Activated naive CD4-positive, alpha-beta T cell treated with anti-CD3 and anti-CD28 coated beads for 36 hours (primary cell): ENCODE measurements at regions not wholly inside any gene's neighbourhood (a gene's known extent, or its start where the extent isn't known, plus 50 kb on each side); places are given as distances from the start of the nearest gene placed in this dataset.
"Not testable (repeated sequence)": the region's sequence is repeated elsewhere in the genome, so short reads cannot be mapped to it uniquely, and the experiment has no call there.

ENCODE experiments used
- CTCF ChIA-PET: fragments of 350-600 bp; sonication (Branson Sonifier 250); formaldehyde crosslinking; loops from one replicate; lab custom pipeline; 2021; ENCODE audit warnings: antibody characterized with exemption; lab: Charles Lee
- DNase-seq: peaks from one replicate; pipeline ENCODE4 v3.0.0-alpha.2; 2020
- H3K27ac Mint-ChIP-seq: one replicate; pipeline ENCODE4 v1.8.0; 2021; ENCODE audit warnings: mild to moderate bottlenecking, mixed read lengths
- H3K27me3 Mint-ChIP-seq: one replicate; pipeline ENCODE4 v1.8.0; 2021; ENCODE audit warnings: low read depth, mixed read lengths
- H3K36me3 Mint-ChIP-seq: one replicate; pipeline ENCODE4 v1.8.0; 2021; ENCODE audit warnings: low read depth, mixed read lengths
- H3K4me1 Mint-ChIP-seq: one replicate; pipeline ENCODE4 v1.8.0; 2021; ENCODE audit warnings: low read depth, mixed read lengths
- H3K4me3 Mint-ChIP-seq: one replicate; pipeline ENCODE4 v1.8.0; 2021; ENCODE audit warnings: mild to moderate bottlenecking, moderate library complexity, mixed read lengths
- H3K9me3 Mint-ChIP-seq: one replicate; pipeline ENCODE4 v1.8.0; 2021; ENCODE audit warnings: mixed read lengths
- intact Hi-C: fragments of 100-400 bp; cut with micrococcal nuclease; formaldehyde crosslinking; loops from one replicate; pipeline ENCODE4 v1.15.1; 2023

- H3K36me3 Mint-ChIP-seq, result no peaks in the 10 kb centered on the region
- no peak overlapping the region for H3K27ac Mint-ChIP-seq
- CTCF ChIA-PET, result no interaction called here
- no peak overlapping the region for H3K4me3 Mint-ChIP-seq
- H3K9me3 Mint-ChIP-seq, result no peaks in the 10 kb centered on the region
- H3K4me1 Mint-ChIP-seq, result no peaks in the 10 kb centered on the region
- no peaks in the 10 kb centered on the region for H3K27me3 Mint-ChIP-seq
- intact Hi-C loops, result no loop called here
- DNase-seq, result no peak
Measured at GRCh38 chr1:87983841-87984240, 655.2 kb downstream of the LMO4 start.

GRCh38 chr1:87985071-87985470, 656.4 kb downstream of the LMO4 start:
- Mint-ChIP-seq H3K4me3 (no peak overlapping the region), H3K4me1 (no peaks in the 10 kb centered on the region), H3K27me3 (no peaks in the 10 kb centered on the region), H3K9me3 (no peaks in the 10 kb centered on the region), H3K36me3 (no peaks in the 10 kb centered on the region), H3K27ac (no peak overlapping the region)
- intact Hi-C loops, result no loop called here
- CTCF ChIA-PET, result interaction anchor here (0.6 kb wide), 1 partner anchor 354 kb away, joined by 3 read pairs; no protein-coding TSS in a partner anchor
- no peak for DNase-seq

GRCh38 chr1:87986130-87986866, 657.6 kb downstream of the LMO4 start:
- intact Hi-C loops, result no loop called here
- no peaks in the 10 kb centered on the region for H3K9me3 Mint-ChIP-seq
- no peak overlapping the region for H3K4me3 Mint-ChIP-seq
- H3K27ac Mint-ChIP-seq, result no peak overlapping the region
- no peak for DNase-seq
- H3K36me3 Mint-ChIP-seq, result no peaks in the 10 kb centered on the region
- no peaks in the 10 kb centered on the region for H3K27me3 Mint-ChIP-seq
- no peaks in the 10 kb centered on the region for H3K4me1 Mint-ChIP-seq
- CTCF ChIA-PET, result interaction anchor here (0.6 kb wide), 1 partner anchor 76 kb away, joined by 3 read pairs; no protein-coding TSS in a partner anchor

GRCh38 chr1:87989346-87989745, 660.7 kb downstream of the LMO4 start:
- H3K4me3 Mint-ChIP-seq, result no peak overlapping the region
- DNase-seq, result no peak
- no peaks in the 10 kb centered on the region for H3K36me3 Mint-ChIP-seq
- H3K27ac Mint-ChIP-seq, result no peak overlapping the region
- intact Hi-C loops, result no loop called here
- H3K9me3 Mint-ChIP-seq, result no peaks in the 10 kb centered on the region
- no peaks in the 10 kb centered on the region for H3K27me3 Mint-ChIP-seq
- CTCF ChIA-PET, result no interaction called here
- no peaks in the 10 kb centered on the region for H3K4me1 Mint-ChIP-seq

GRCh38 chr1:87992536-87992935, 663.9 kb downstream of the LMO4 start:
- H3K9me3 Mint-ChIP-seq, H3K27ac Mint-ChIP-seq, H3K4me3 Mint-ChIP-seq, H3K36me3 Mint-ChIP-seq, intact Hi-C loops, CTCF ChIA-PET, H3K4me1 Mint-ChIP-seq, DNase-seq, H3K27me3 Mint-ChIP-seq: not testable (repeated sequence)

- H3K4me1 Mint-ChIP-seq, result no peaks in the 10 kb centered on the region
- H3K9me3 Mint-ChIP-seq, result no peaks in the 10 kb centered on the region
- no peaks in the 10 kb centered on the region for H3K27me3 Mint-ChIP-seq
- intact Hi-C loops, result no loop called here
- no peak overlapping the region for H3K4me3 Mint-ChIP-seq
- CTCF ChIA-PET, result no interaction called here
- no peaks in the 10 kb centered on the region for H3K36me3 Mint-ChIP-seq
- no peak overlapping the region for H3K27ac Mint-ChIP-seq
- no peak for DNase-seq
Measured at GRCh38 chr1:87993051-87993450, 664.4 kb downstream of the LMO4 start.

- intact Hi-C loops, result no loop called here
- Mint-ChIP-seq H3K9me3 (no peaks in the 10 kb centered on the region), H3K4me1 (no peaks in the 10 kb centered on the region), H3K4me3 (no peak overlapping the region), H3K27ac (no peak overlapping the region), H3K36me3 (no peaks in the 10 kb centered on the region), H3K27me3 (peaks cover 2% of the 10 kb centered on the region)
- CTCF ChIA-PET, result no interaction called here
- DNase-seq, result no peak
Measured at GRCh38 chr1:87999852-88000251, 671.2 kb downstream of the LMO4 start.

- CTCF ChIA-PET, result no interaction called here
- H3K36me3 Mint-ChIP-seq, result no peaks in the 10 kb centered on the region
Measured at GRCh38 chr1:88001460-88001859, 672.8 kb downstream of the LMO4 start.

GRCh38 chr1:88003255-88003654, 674.6 kb downstream of the LMO4 start:
- peaks cover 2% of the 10 kb centered on the region for H3K27me3 Mint-ChIP-seq
- no peak for DNase-seq
- no peaks in the 10 kb centered on the region for H3K4me1 Mint-ChIP-seq
- CTCF ChIA-PET, result no interaction called here
- no peak overlapping the region for H3K27ac Mint-ChIP-seq
- no peak overlapping the region for H3K4me3 Mint-ChIP-seq
- H3K36me3 Mint-ChIP-seq, result no peaks in the 10 kb centered on the region
- intact Hi-C loops, result no loop called here
- no peaks in the 10 kb centered on the region for H3K9me3 Mint-ChIP-seq

More at GRCh38 chr1:88001460-88001859, 672.8 kb downstream of the LMO4 start:
- Mint-ChIP-seq H3K27me3 (peaks cover 2% of the 10 kb centered on the region), H3K9me3 (no peaks in the 10 kb centered on the region), H3K4me3 (no peak overlapping the region), H3K27ac (no peak overlapping the region), H3K4me1 (no peaks in the 10 kb centered on the region)
- intact Hi-C loops, result no loop called here
- no peak for DNase-seq

GRCh38 chr1:88009916-88010315, 674.2 kb upstream of the PKN2 start:
- Mint-ChIP-seq H3K9me3 (no peaks in the 10 kb centered on the region), H3K4me3 (no peak overlapping the region), H3K27ac (no peak overlapping the region), H3K36me3 (no peaks in the 10 kb centered on the region), H3K27me3 (peaks cover 9% of the 10 kb centered on the region), H3K4me1 (no peaks in the 10 kb centered on the region)
- CTCF ChIA-PET, result no interaction called here
- DNase-seq, result no peak
- intact Hi-C loops, result no loop called here

GRCh38 chr1:88013485-88013884, 670.6 kb upstream of the PKN2 start:
- intact Hi-C loops, result no loop called here
- H3K4me1 Mint-ChIP-seq, result no peaks in the 10 kb centered on the region
- H3K27ac Mint-ChIP-seq, result no peak overlapping the region
- no peak overlapping the region for H3K4me3 Mint-ChIP-seq
- CTCF ChIA-PET, result no interaction called here
- H3K36me3 Mint-ChIP-seq, result no peaks in the 10 kb centered on the region
- H3K27me3 Mint-ChIP-seq, result peaks cover 12% of the 10 kb centered on the region
- no peaks in the 10 kb centered on the region for H3K9me3 Mint-ChIP-seq
- no peak for DNase-seq

GRCh38 chr1:88014131-88014530, 669.9 kb upstream of the PKN2 start:
- H3K36me3 Mint-ChIP-seq, result no peaks in the 10 kb centered on the region
- intact Hi-C loops, result no loop called here
- no peak overlapping the region for H3K4me3 Mint-ChIP-seq
- CTCF ChIA-PET, result interaction anchor here (0.6 kb wide), 1 partner anchor 16 kb away, joined by 5 read pairs; no protein-coding TSS in a partner anchor
- peaks cover 12% of the 10 kb centered on the region for H3K27me3 Mint-ChIP-seq
- no peak for DNase-seq
- H3K9me3 Mint-ChIP-seq, result no peaks in the 10 kb centered on the region
- no peaks in the 10 kb centered on the region for H3K4me1 Mint-ChIP-seq
- no peak overlapping the region for H3K27ac Mint-ChIP-seq

GRCh38 chr1:88016947-88017346, 667.1 kb upstream of the PKN2 start:
- CTCF ChIA-PET, result no interaction called here
- DNase-seq, result no peak
- Mint-ChIP-seq H3K36me3 (no peaks in the 10 kb centered on the region), H3K27me3 (peaks cover 3% of the 10 kb centered on the region), H3K4me3 (no peak overlapping the region), H3K27ac (no peak overlapping the region), H3K4me1 (no peaks in the 10 kb centered on the region), H3K9me3 (no peaks in the 10 kb centered on the region)
- intact Hi-C loops, result no loop called here
